ENCODE measurements at regions not wholly inside any gene's neighbourhood (a gene's known extent, or its start where the extent isn't known, plus 50 kb on each side); places are given as distances from the start of the nearest gene placed in this dataset.

- H2AFZ ChIP-seq (ENCODE audit: low read depth, low read length): no peak overlapping the region
- intact Hi-C loops (cut with micrococcal nuclease): no loop called here
Measured at GRCh38 chr9:27990524-27990923, 417.2 kb upstream of the C9orf72 start.

GRCh38 chr9:27991221-27991620, 417.9 kb upstream of the C9orf72 start:
- intact Hi-C loops (cut with micrococcal nuclease): no loop called here
- H3K9me1 ChIP-seq (replicated peaks; ENCODE audit: control insufficient read depth, extremely low read depth, insufficient read depth, low read length): no peaks in the 10 kb centered on the region
- no peak overlapping the region for H3K4me2 ChIP-seq (ENCODE audit: insufficient read depth, low read length)
- no peak for TF ChIP-seq JUN (IDR thresholded peaks at IDR 0.05; ENCODE audit: borderline replicate concordance, insufficient read depth, insufficient read length, low read depth)
- no peak for TF ChIP-seq GATA2 (IDR thresholded peaks at IDR 0.05; ENCODE audit: insufficient read depth, insufficient read length, low read depth, low read length)
- no peak for TF ChIP-seq CTCF (IDR thresholded peaks at IDR 0.05; ENCODE audit: extremely low read depth in 1 of 2, insufficient read depth in 1 of 2, low read depth in 1 of 2, low read length in 2 of 2)
- no peak for TF ChIP-seq FOS (IDR thresholded peaks at IDR 0.05; ENCODE audit: borderline replicate concordance, insufficient read depth, low read length)
- TF ChIP-seq POLR2AphosphoS5 (IDR thresholded peaks at IDR 0.05; ENCODE audit: insufficient read depth, low read depth, low read length): no peak
- TF ChIP-seq EZH2 (IDR thresholded peaks at IDR 0.05; ENCODE audit: borderline replicate concordance, low read depth, low read length, severe bottlenecking): no peak
- TF ChIP-seq MYC (IDR thresholded peaks at IDR 0.05; ENCODE audit: low read depth, low read length): no peak
- no peak for TF ChIP-seq MAX (IDR thresholded peaks at IDR 0.05; ENCODE audit: insufficient read depth, insufficient read length)
- no peak for TF ChIP-seq POLR2A (IDR thresholded peaks at IDR 0.05; ENCODE audit: low read depth, low read length)
- POLR2A ChIA-PET: no interaction called here
- dilution Hi-C loops (cut with MboI; ENCODE audit: extremely low pct_ligation_motif_present, low sequenced_read_pairs): no loop called here
- H3K4me1 ChIP-seq (ENCODE audit: control insufficient read depth, extremely low read depth, insufficient read depth, low read length): no peaks in the 10 kb centered on the region
- no peaks in the 10 kb centered on the region for H3K79me2 ChIP-seq (ENCODE audit: control insufficient read depth, insufficient read depth, low read length)
- no peaks in the 10 kb centered on the region for H3K9me3 ChIP-seq (replicated peaks; ENCODE audit: control insufficient read depth, insufficient read depth, low read length)
- CTCF ChIA-PET: no interaction called here
- FAIRE-seq: no peak
- H3K36me3 ChIP-seq (ENCODE audit: control insufficient read depth in 2 of 2, extremely low read depth in 1 of 2, insufficient read depth in 2 of 2, low read length in 2 of 2): no peaks in the 10 kb centered on the region
- H3K9ac ChIP-seq (replicated peaks; ENCODE audit: extremely low read depth, insufficient read depth, low read length): no peak overlapping the region
- no peak overlapping the region for H3K4me3 ChIP-seq (replicated peaks in 1 of 3; ENCODE audit: insufficient read depth in 1 of 3, low read depth in 1 of 3, low read length in 3 of 3)
- H4K20me1 ChIP-seq (replicated peaks; ENCODE audit: control insufficient read depth, extremely low read depth, insufficient read depth, low read length): no peaks in the 10 kb centered on the region
- H2AFZ ChIP-seq (ENCODE audit: low read depth, low read length): no peak overlapping the region
- no TSS peak for BruUV-seq (replicated peaks)
- no peak overlapping the region for H3K27ac ChIP-seq (ENCODE audit: insufficient read depth, low read depth, low read length)
- H3K27me3 ChIP-seq (ENCODE audit: control insufficient read depth in 2 of 2, insufficient read depth in 2 of 2, low read length in 2 of 2): no peaks in the 10 kb centered on the region
- DNase-seq (ENCODE audit: low read depth, low spot score): no peak

More at GRCh38 chr9:27990524-27990923, 417.2 kb upstream of the C9orf72 start:
- Histone ChIP-seq H3K36me3 (ENCODE audit: control insufficient read depth in 2 of 2, extremely low read depth in 1 of 2, insufficient read depth in 2 of 2, low read length in 2 of 2) (no peaks in the 10 kb centered on the region), H3K4me2 (ENCODE audit: insufficient read depth, low read length) (no peak overlapping the region), H3K79me2 (ENCODE audit: control insufficient read depth, insufficient read depth, low read length) (no peaks in the 10 kb centered on the region), H3K4me1 (ENCODE audit: control insufficient read depth, extremely low read depth, insufficient read depth, low read length) (no peaks in the 10 kb centered on the region), H3K9me3 (replicated peaks; ENCODE audit: control insufficient read depth, insufficient read depth, low read length) (no peaks in the 10 kb centered on the region), H3K9ac (replicated peaks; ENCODE audit: extremely low read depth, insufficient read depth, low read length) (no peak overlapping the region), H3K4me3 (replicated peaks in 1 of 3; ENCODE audit: insufficient read depth in 1 of 3, low read depth in 1 of 3, low read length in 3 of 3) (no peak overlapping the region), H4K20me1 (replicated peaks; ENCODE audit: control insufficient read depth, extremely low read depth, insufficient read depth, low read length) (no peaks in the 10 kb centered on the region), H3K27ac (ENCODE audit: insufficient read depth, low read depth, low read length) (no peak overlapping the region), H3K27me3 (ENCODE audit: control insufficient read depth in 2 of 2, insufficient read depth in 2 of 2, low read length in 2 of 2) (no peaks in the 10 kb centered on the region), H3K9me1 (replicated peaks; ENCODE audit: control insufficient read depth, extremely low read depth, insufficient read depth, low read length) (no peaks in the 10 kb centered on the region)
- ChIA-PET CTCF (no interaction called here), POLR2A (no interaction called here)
- dilution Hi-C loops (cut with MboI; ENCODE audit: extremely low pct_ligation_motif_present, low sequenced_read_pairs): no loop called here
- DNase-seq (ENCODE audit: low read depth, low spot score) (no peak), FAIRE-seq (no peak)
- no TSS peak for BruUV-seq (replicated peaks)
- no peak for TF ChIP-seq MYC (IDR thresholded peaks at IDR 0.05; ENCODE audit: low read depth, low read length)
- TF ChIP-seq EZH2 (IDR thresholded peaks at IDR 0.05; ENCODE audit: borderline replicate concordance, low read depth, low read length, severe bottlenecking): no peak
